ENCODE measurements at regions not wholly inside any gene's neighbourhood (a gene's known extent, or its start where the extent isn't known, plus 50 kb on each side); places are given as distances from the start of the nearest gene placed in this dataset.
A peak's percentile ranks its signal among the peaks of the same experiment; 100 is the strongest.

DNA sequence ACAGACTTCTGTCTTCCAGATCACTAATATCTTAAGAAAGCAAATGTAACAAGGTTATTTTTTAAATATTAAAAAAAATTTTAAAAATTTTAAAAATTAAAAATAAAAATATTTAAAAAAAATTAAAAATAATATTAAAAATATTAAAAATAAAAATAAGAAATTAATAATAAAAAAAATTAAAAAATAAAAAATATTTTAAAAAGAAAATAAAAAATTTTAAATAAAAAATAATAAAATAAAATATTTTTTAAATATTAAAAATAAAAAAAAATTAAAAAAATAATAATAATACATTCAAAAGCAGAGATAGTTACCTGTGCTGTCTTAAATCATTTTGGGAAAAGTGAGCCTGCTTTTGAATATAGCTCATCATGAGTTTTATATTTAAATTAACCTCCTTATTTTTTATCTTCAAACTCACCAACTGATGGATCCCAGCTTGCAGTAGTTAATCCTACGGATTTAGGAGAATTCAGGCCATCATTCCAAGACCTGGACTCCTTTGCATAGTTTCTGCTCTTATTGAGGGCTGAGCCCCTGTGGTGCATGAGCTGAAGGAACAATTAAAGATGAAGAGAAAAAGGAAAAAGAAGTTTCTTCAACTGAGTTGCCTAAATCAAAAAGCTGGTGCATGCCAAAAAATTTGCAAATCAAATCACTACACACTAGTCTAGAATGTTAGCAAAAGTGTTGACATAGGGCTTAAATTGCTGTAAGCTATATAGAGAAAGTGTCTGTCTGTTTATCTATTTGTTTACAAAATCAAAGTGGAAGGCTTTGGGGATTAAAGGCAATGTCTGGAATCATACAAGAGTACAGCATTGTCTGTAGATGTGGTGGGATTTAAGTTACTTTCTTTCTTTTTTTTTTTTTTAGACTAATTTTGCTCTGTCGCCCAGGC lies 50.5 kb upstream of the ZNF438 start:
- Histone ChIP-seq H3K4me1 (ENCODE audit: control insufficient read depth, insufficient read depth, low read length) (no peaks in the 10 kb centered on the region), H3K27ac (ENCODE audit: low read depth, low read length) (no peak overlapping the region), H3K4me3 (ENCODE audit: low read depth, low read length) (no peak overlapping the region), H3K36me3 (ENCODE audit: control insufficient read depth, insufficient read depth, low read length) (no peaks in the 10 kb centered on the region), H3K27me3 (ENCODE audit: control insufficient read depth, insufficient read depth, low read length) (no peaks in the 10 kb centered on the region), H3K9me3 (ENCODE audit: control insufficient read depth, insufficient read depth, low read length) (no peaks in the 10 kb centered on the region)
- DNase-seq (ENCODE audit: low read depth in 4 of 6, low spot score in 6 of 6): peak in 1 of 6 donors; percentile 38
- WGBS (ENCODE audit: insufficient coverage): 100% methylated on average over 1 of the region's 2 CpGs

- WGBS (ENCODE audit: insufficient coverage): 41% methylated on average over 3 of the region's 6 CpGs
- Histone ChIP-seq H3K27ac (ENCODE audit: low read depth, low read length) (no peak overlapping the region), H3K9me3 (ENCODE audit: control insufficient read depth, insufficient read depth, low read length) (no peaks in the 10 kb centered on the region), H3K27me3 (ENCODE audit: control insufficient read depth, insufficient read depth, low read length) (no peaks in the 10 kb centered on the region), H3K36me3 (ENCODE audit: control insufficient read depth, insufficient read depth, low read length) (no peaks in the 10 kb centered on the region), H3K4me3 (ENCODE audit: low read depth, low read length) (no peak overlapping the region), H3K4me1 (ENCODE audit: control insufficient read depth, insufficient read depth, low read length) (no peaks in the 10 kb centered on the region)
- DNase-seq (ENCODE audit: low read depth in 4 of 6, low spot score in 6 of 6): peak in 1 of 6 donors; percentile 17
These were observed 52.1 kb upstream of the ZNF438 start for GRCh38 chr10:31083765-31084184.

DNA sequence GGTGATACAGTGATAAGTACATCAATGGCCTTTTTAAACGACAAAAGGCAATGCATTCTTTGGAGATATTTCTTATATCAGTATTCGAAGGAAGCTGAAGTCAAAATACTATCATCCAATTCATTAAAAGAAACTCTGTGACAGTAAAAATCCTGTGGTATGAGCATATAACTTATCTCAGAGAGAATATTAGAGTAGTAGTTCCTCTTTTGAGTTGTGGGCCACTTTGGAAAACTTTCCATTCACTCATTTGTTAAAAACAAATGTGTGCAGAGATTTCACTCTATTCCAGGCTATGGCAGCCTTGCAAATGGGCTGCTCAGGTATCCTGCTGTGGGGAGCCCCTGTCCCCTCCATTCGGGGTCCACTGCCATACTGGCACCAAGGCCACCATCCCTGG lies 55.3 kb upstream of the ZNF438 start:
- H3K4me3 ChIP-seq (ENCODE audit: low read depth, low read length): no peak overlapping the region
- 85% methylated on average over 1 of the region's 3 CpGs for WGBS (ENCODE audit: insufficient coverage)

DNA sequence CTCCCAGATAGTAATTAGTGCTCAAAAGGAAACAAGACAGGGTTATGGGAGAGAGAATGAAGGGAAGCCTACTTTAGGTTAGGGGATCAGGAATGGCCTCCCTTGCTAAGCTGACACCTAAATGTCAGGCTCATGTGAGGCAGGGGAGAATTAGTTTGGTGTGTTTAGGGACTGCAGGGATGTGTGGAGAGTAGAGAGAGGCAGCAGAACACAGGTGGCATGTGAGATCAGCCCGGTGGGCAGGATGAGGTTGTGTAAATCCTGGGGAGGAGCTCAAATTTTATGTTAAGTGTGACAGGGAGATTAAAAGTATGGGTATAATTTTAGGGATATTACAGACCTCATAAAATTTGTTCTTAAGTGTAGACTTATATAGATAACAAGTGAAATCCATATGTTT lies 56.2 kb upstream of the ZNF438 start:
- no peaks in the 10 kb centered on the region for H3K4me1 ChIP-seq (ENCODE audit: control insufficient read depth, insufficient read depth, low read length)
- no peaks in the 10 kb centered on the region for H3K36me3 ChIP-seq (ENCODE audit: control insufficient read depth, insufficient read depth, low read length)
- no peaks in the 10 kb centered on the region for H3K27me3 ChIP-seq (ENCODE audit: control insufficient read depth, insufficient read depth, low read length)
- H3K4me3 ChIP-seq (ENCODE audit: low read depth, low read length): no peak overlapping the region
- no peak overlapping the region for H3K27ac ChIP-seq (ENCODE audit: low read depth, low read length)
- DNase-seq (ENCODE audit: low read depth in 4 of 6, low spot score in 6 of 6): no peak
- 100% methylated on average over 1 of the region's 1 CpG for WGBS (ENCODE audit: insufficient coverage)
- no peaks in the 10 kb centered on the region for H3K9me3 ChIP-seq (ENCODE audit: control insufficient read depth, insufficient read depth, low read length)

More for the DNA sequence above, 55.3 kb upstream of the ZNF438 start:
- Histone ChIP-seq H3K9me3 (ENCODE audit: control insufficient read depth, insufficient read depth, low read length) (no peaks in the 10 kb centered on the region), H3K27ac (ENCODE audit: low read depth, low read length) (no peak overlapping the region), H3K27me3 (ENCODE audit: control insufficient read depth, insufficient read depth, low read length) (no peaks in the 10 kb centered on the region), H3K36me3 (ENCODE audit: control insufficient read depth, insufficient read depth, low read length) (no peaks in the 10 kb centered on the region), H3K4me1 (ENCODE audit: control insufficient read depth, insufficient read depth, low read length) (no peaks in the 10 kb centered on the region)
- no peak for DNase-seq (ENCODE audit: low read depth in 4 of 6, low spot score in 6 of 6)

DNA sequence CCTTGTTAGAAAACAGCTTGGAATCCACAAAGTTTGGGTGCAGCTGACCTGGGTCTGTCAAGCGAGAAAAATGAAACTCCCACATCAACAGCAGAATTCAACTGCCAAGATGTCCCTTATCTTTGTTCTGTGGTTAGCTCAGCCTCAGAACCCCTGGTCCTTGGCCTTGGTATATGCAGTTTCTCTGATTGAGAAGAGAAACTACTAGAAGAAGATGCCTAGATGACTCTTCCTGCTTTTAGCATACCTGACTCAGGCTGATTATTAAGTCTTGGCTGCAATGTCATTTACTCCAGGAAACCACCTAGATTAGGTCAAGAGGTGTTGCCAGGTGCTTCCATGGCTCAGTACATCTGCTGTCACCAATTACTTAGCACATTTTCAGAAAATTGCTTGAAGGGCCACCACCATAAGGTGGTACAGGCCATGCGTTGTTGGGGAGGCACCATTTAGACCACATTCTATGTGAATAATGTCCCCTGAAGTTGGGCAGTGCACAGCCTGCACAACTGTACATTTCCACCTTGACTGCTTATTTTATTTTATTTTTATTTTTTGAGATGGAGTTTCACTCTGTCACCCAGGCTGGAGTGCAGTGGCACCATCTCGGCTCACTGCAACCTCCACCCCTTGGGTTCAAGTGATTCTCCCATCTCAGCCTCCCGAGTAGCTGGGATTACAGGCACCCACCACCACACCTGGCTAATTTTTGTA lies 59.4 kb upstream of the ZNF438 start:
- no peak for DNase-seq (ENCODE audit: low read depth in 4 of 6, low spot score in 6 of 6)
- no peaks in the 10 kb centered on the region for H3K27me3 ChIP-seq (ENCODE audit: control insufficient read depth, insufficient read depth, low read length)

GRCh38 chr10:31095677-31096560 lies 64.3 kb upstream of the ZNF438 start:
- no peak for DNase-seq (ENCODE audit: low read depth in 4 of 6, low spot score in 6 of 6)

More for the DNA sequence above, 59.4 kb upstream of the ZNF438 start:
- H3K4me3 ChIP-seq (ENCODE audit: low read depth, low read length): no peak overlapping the region
- no peaks in the 10 kb centered on the region for H3K9me3 ChIP-seq (ENCODE audit: control insufficient read depth, insufficient read depth, low read length)
- WGBS (ENCODE audit: insufficient coverage): 100% methylated on average over 1 of the region's 4 CpGs
- H3K27ac ChIP-seq (ENCODE audit: low read depth, low read length): no peak overlapping the region
- H3K4me1 ChIP-seq (ENCODE audit: control insufficient read depth, insufficient read depth, low read length): no peaks in the 10 kb centered on the region
- no peaks in the 10 kb centered on the region for H3K36me3 ChIP-seq (ENCODE audit: control insufficient read depth, insufficient read depth, low read length)

GRCh38 chr10:31098046-31098445 lies 66.4 kb upstream of the ZNF438 start:
- no peak for DNase-seq (ENCODE audit: low read depth in 4 of 6, low spot score in 6 of 6)
- no CpG with 5 or more reads among the region's 2 CpGs for WGBS (ENCODE audit: insufficient coverage)
- Histone ChIP-seq H3K27ac (ENCODE audit: low read depth, low read length) (no peak overlapping the region), H3K27me3 (ENCODE audit: control insufficient read depth, insufficient read depth, low read length) (no peaks in the 10 kb centered on the region), H3K36me3 (ENCODE audit: control insufficient read depth, insufficient read depth, low read length) (no peaks in the 10 kb centered on the region), H3K9me3 (ENCODE audit: control insufficient read depth, insufficient read depth, low read length) (no peaks in the 10 kb centered on the region), H3K4me1 (ENCODE audit: control insufficient read depth, insufficient read depth, low read length) (no peaks in the 10 kb centered on the region), H3K4me3 (ENCODE audit: low read depth, low read length) (no peak overlapping the region)

More at GRCh38 chr10:31095677-31096560, 64.3 kb upstream of the ZNF438 start:
- Histone ChIP-seq H3K9me3 (ENCODE audit: control insufficient read depth, insufficient read depth, low read length) (no peaks in the 10 kb centered on the region), H3K27ac (ENCODE audit: low read depth, low read length) (no peak overlapping the region), H3K36me3 (ENCODE audit: control insufficient read depth, insufficient read depth, low read length) (no peaks in the 10 kb centered on the region), H3K4me1 (ENCODE audit: control insufficient read depth, insufficient read depth, low read length) (no peaks in the 10 kb centered on the region), H3K4me3 (ENCODE audit: low read depth, low read length) (no peak overlapping the region), H3K27me3 (ENCODE audit: control insufficient read depth, insufficient read depth, low read length) (no peaks in the 10 kb centered on the region)
- WGBS (ENCODE audit: insufficient coverage): 48% methylated on average over 3 of the region's 11 CpGs

DNA sequence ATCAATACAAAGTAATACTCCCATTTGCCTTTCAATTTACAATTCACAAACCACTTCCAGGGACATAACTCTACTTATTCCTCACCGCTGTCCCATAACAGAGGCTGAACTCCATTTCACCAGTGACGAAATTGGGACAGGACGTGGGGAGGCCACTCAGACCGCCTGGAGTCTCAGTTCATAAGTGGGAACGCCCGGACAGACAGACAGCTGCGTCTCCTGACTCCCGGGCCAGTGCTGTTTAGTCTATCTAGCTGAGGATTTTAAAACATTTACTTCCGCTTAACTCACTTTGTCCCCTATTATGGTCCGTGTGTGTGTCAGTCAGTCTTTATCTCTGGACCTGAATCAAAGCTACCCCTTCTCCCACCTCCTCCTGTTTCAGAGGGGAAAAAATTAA lies 67.4 kb upstream of the ZNF438 start:
- no peak for DNase-seq (ENCODE audit: low read depth in 4 of 6, low spot score in 6 of 6)
- H3K27ac ChIP-seq (ENCODE audit: low read depth, low read length): no peak overlapping the region
- no peaks in the 10 kb centered on the region for H3K9me3 ChIP-seq (ENCODE audit: control insufficient read depth, insufficient read depth, low read length)
- no peak overlapping the region for H3K4me3 ChIP-seq (ENCODE audit: low read depth, low read length)
- 84% methylated on average over 8 of the region's 10 CpGs for WGBS (ENCODE audit: insufficient coverage)
- H3K4me1 ChIP-seq (ENCODE audit: control insufficient read depth, insufficient read depth, low read length): no peaks in the 10 kb centered on the region
- H3K36me3 ChIP-seq (ENCODE audit: control insufficient read depth, insufficient read depth, low read length): no peaks in the 10 kb centered on the region
- no peaks in the 10 kb centered on the region for H3K27me3 ChIP-seq (ENCODE audit: control insufficient read depth, insufficient read depth, low read length)

DNA sequence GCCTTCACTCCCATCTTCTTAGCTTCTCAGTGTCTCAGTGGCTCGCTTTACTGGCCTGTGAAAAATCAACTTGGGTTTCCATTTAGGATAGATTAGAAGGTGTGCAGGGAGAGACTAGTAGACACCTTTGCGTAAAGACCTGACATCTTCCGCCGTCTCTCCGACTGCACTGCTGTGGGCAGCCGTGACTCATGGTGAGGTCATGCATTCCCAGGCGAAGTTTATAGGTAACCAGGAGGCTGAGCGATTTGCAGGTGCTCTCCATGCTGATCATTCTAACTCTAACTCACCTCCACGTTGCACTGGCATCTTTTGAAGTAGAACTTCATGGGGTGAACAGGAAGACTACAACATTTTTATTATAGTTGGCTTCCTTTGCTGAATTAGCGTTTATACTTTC lies 68.0 kb upstream of the ZNF438 start:
- no peak overlapping the region for H3K27ac ChIP-seq (ENCODE audit: low read depth, low read length)
- H3K4me1 ChIP-seq (ENCODE audit: control insufficient read depth, insufficient read depth, low read length): no peaks in the 10 kb centered on the region
- H3K27me3 ChIP-seq (ENCODE audit: control insufficient read depth, insufficient read depth, low read length): no peaks in the 10 kb centered on the region
- WGBS (ENCODE audit: insufficient coverage): 94% methylated on average over 7 of the region's 10 CpGs
- no peak for DNase-seq (ENCODE audit: low read depth in 4 of 6, low spot score in 6 of 6)
- H3K36me3 ChIP-seq (ENCODE audit: control insufficient read depth, insufficient read depth, low read length): no peaks in the 10 kb centered on the region
- no peaks in the 10 kb centered on the region for H3K9me3 ChIP-seq (ENCODE audit: control insufficient read depth, insufficient read depth, low read length)
- H3K4me3 ChIP-seq (ENCODE audit: low read depth, low read length): no peak overlapping the region
